H1 (cell line): ENCODE measurements at regions not wholly inside any gene's neighbourhood (a gene's known extent, or its start where the extent isn't known, plus 50 kb on each side); places are given as distances from the start of the nearest gene placed in this dataset.

Source experiments
- CTCF ChIA-PET: fragments of 300-600 bp; sonication (Branson Sonifier 250); formaldehyde crosslinking; loops from one replicate; lab custom pipeline; 2021; ENCODE audit not compliant: partially characterized antibody; lab: Charles Lee
- POLR2A ChIA-PET: fragments of 300-600 bp; sonication (Branson Sonifier 250); formaldehyde crosslinking; loops from one replicate; lab custom pipeline; 2021; ENCODE audit warnings: inconsistent platforms; ENCODE audit not compliant: partially characterized antibody; lab: Charles Lee
- DNase-seq, 2 experiments: peaks; one replicate each; pipeline versions ENCODE4 v3.0.0 to v3.0.0-alpha.2; 2010 to 2022; ENCODE audit warnings: low spot score in 2 of 2, low read depth in 1 of 2, mixed read lengths in 1 of 2
- FAIRE-seq: peaks from 2 replicates; lab custom pipeline; 2011; peaks lifted over from hg19 to GRCh38; lab: Jason Lieb, UNC
- H2AFZ ChIP-seq: 2 replicates; pipeline ENCODE4 v1.8.1; 2012; ENCODE audit warnings: low read length, inconsistent platforms
- H2AK5ac ChIP-seq: 2 replicates; pipeline ENCODE4 v1.6.1; 2013; ENCODE audit warnings: low read depth, low read length
- H2BK120ac ChIP-seq: replicated peaks from 2 replicates; pipeline ENCODE3; 2013; ENCODE audit warnings: low read depth, low read length, inconsistent platforms
- H2BK12ac ChIP-seq: 2 replicates; pipeline ENCODE4 v1.6.1; 2013; ENCODE audit warnings: low read depth, low read length
- H2BK15ac ChIP-seq: 2 replicates; pipeline ENCODE4 v1.6.1; 2013; ENCODE audit warnings: low read length
- H2BK20ac ChIP-seq: 2 replicates; pipeline ENCODE4 v1.6.1; 2013; ENCODE audit warnings: low read length
- H2BK5ac ChIP-seq: 2 replicates; pipeline ENCODE4 v1.6.1; 2013; ENCODE audit warnings: low read depth, low read length
- H3K14ac ChIP-seq: 2 replicates; pipeline ENCODE4 v1.6.1; 2013; ENCODE audit warnings: inconsistent platforms; ENCODE audit not compliant: insufficient read length
- H3K18ac ChIP-seq: 2 replicates; pipeline ENCODE4 v1.6.1; 2013; ENCODE audit warnings: low read length; ENCODE audit errors: extremely low read depth
- H3K23ac ChIP-seq: 2 replicates; pipeline ENCODE4 v1.6.1; 2013; ENCODE audit warnings: inconsistent platforms; ENCODE audit not compliant: insufficient read length
- H3K23me2 ChIP-seq: 2 replicates; pipeline ENCODE4 v1.6.1; 2013; ENCODE audit warnings: low read depth, low read length
- H3K27ac ChIP-seq: 2 replicates; pipeline ENCODE4 v1.6.1; 2011; ENCODE audit warnings: low read depth, low read length, inconsistent platforms
- H3K27me3 ChIP-seq, 4 experiments: replicated peaks in 1 of 4; 1 replicate in 1 of 4; 2 replicates in 3 of 4; pipeline versions ENCODE4 v1.6.1 to v1.8.1; 2011 to 2013; ENCODE audit warnings: low read length in 3 of 4, mild to moderate bottlenecking in 3 of 4, inconsistent platforms in 2 of 4, mixed read lengths in 2 of 4, moderate library complexity in 1 of 4; ENCODE audit not compliant: control insufficient read depth in 3 of 4, insufficient read depth in 3 of 4; ENCODE audit errors: extremely low read depth in 1 of 4
- H3K36me3 ChIP-seq, 4 experiments: 2 replicates each; pipeline versions ENCODE4 v1.6.1 to v1.8.1; 2011 to 2013; ENCODE audit warnings: mild to moderate bottlenecking in 4 of 4, low read length in 3 of 4, moderate library complexity in 2 of 4, control low read depth in 1 of 4, inconsistent platforms in 1 of 4; ENCODE audit not compliant: insufficient read depth in 4 of 4, control insufficient read depth in 2 of 4
- H3K4ac ChIP-seq: replicated peaks from 2 replicates; pipeline ENCODE3; 2013; ENCODE audit warnings: low read length, low read depth, mixed read lengths, inconsistent platforms; ENCODE audit not compliant: insufficient read length
- H3K4me1 ChIP-seq, 4 experiments: replicated peaks in 1 of 4; 1 replicate in 1 of 4; 2 replicates in 3 of 4; pipeline versions ENCODE4 v1.6.1 to v1.8.1; 2011 to 2013; ENCODE audit warnings: low read length in 3 of 4, inconsistent platforms in 2 of 4, mixed read lengths in 1 of 4; ENCODE audit not compliant: insufficient read depth in 4 of 4, control insufficient read depth in 3 of 4
- H3K4me2 ChIP-seq, 2 experiments: 2 replicates each; pipeline versions ENCODE4 v1.6.1 to v1.8.1; 2011 to 2013; ENCODE audit warnings: low read depth in 2 of 2, low read length in 2 of 2, control low read depth in 1 of 2, inconsistent platforms in 1 of 2, mild to moderate bottlenecking in 1 of 2; ENCODE audit not compliant: insufficient read depth in 1 of 2
- H3K4me3 ChIP-seq, 4 experiments: fragments of 200-600, 300-600 bp in 1 of 4; sonication (generic), shearing (Covaris generic), sonication (Bioruptor Twin) in 1 of 4; 2 replicates each; pipeline versions ENCODE4 v1.5.1 to v1.8.1; 2011 to 2016; ENCODE audit warnings: low read length in 4 of 4, low read depth in 3 of 4, control low read depth in 2 of 4, inconsistent platforms in 2 of 4, mild to moderate bottlenecking in 2 of 4, mixed read lengths in 1 of 4, moderate library complexity in 1 of 4; ENCODE audit not compliant: insufficient read depth in 2 of 4; ENCODE audit errors: extremely low read depth in 1 of 4
- H3K56ac ChIP-seq: replicated peaks from 2 replicates; pipeline ENCODE3; 2013; ENCODE audit warnings: low read depth, mild to moderate bottlenecking, mixed read lengths, low read length, inconsistent platforms; ENCODE audit not compliant: insufficient read length
- H3K79me1 ChIP-seq: 2 replicates; pipeline ENCODE4 v1.6.1; 2013; ENCODE audit warnings: low read depth, low read length, control low read depth
- H3K79me2 ChIP-seq, 2 experiments: 2 replicates each; pipeline versions ENCODE4 v1.6.1 to v1.8.1; 2012 to 2013; ENCODE audit warnings: low read length in 2 of 2, mild to moderate bottlenecking in 2 of 2, inconsistent platforms in 1 of 2; ENCODE audit not compliant: insufficient read depth in 2 of 2, control insufficient read depth in 1 of 2
- H3K9ac ChIP-seq, 4 experiments: replicated peaks in 1 of 4; 1 replicate in 1 of 4; 2 replicates in 3 of 4; pipeline versions ENCODE4 v1.6.1 to v1.8.1; 2011 to 2013; ENCODE audit warnings: low read depth in 3 of 4, low read length in 3 of 4, control low read depth in 2 of 4, mild to moderate bottlenecking in 2 of 4, moderate library complexity in 2 of 4, inconsistent platforms in 1 of 4; ENCODE audit errors: extremely low read depth in 1 of 4
- H3K9me3 ChIP-seq, 2 experiments: 2 replicates each; pipeline versions ENCODE4 v1.6.1 to v1.8.1; 2012 to 2013; ENCODE audit warnings: mild to moderate bottlenecking in 2 of 2, moderate library complexity in 2 of 2, control low read depth in 1 of 2, inconsistent platforms in 1 of 2, low read depth in 1 of 2, low read length in 1 of 2, mixed read lengths in 1 of 2; ENCODE audit not compliant: insufficient read depth in 2 of 2
- H4K20me1 ChIP-seq, 2 experiments: replicated peaks in 1 of 2; 2 replicates each; pipeline versions ENCODE3 to v1.8.1; 2011 to 2013; ENCODE audit warnings: inconsistent platforms in 2 of 2, low read length in 2 of 2, mild to moderate bottlenecking in 1 of 2; ENCODE audit not compliant: insufficient read depth in 2 of 2, control insufficient read depth in 1 of 2
- H4K5ac ChIP-seq: 2 replicates; pipeline ENCODE4 v1.6.1; 2013; ENCODE audit warnings: low read length, low read depth, mixed read lengths, inconsistent platforms; ENCODE audit not compliant: insufficient read length
- H4K8ac ChIP-seq: 2 replicates; pipeline ENCODE4 v1.8.0; 2013; ENCODE audit warnings: mild to moderate bottlenecking, moderate library complexity, low read length, inconsistent platforms; ENCODE audit not compliant: insufficient read depth; ENCODE audit errors: extremely low read depth
- H4K91ac ChIP-seq: replicated peaks from 2 replicates; pipeline ENCODE3; 2013; ENCODE audit warnings: low read length, mixed read lengths, inconsistent platforms; ENCODE audit not compliant: insufficient read length
- CBX5 ChIP-seq: fragments of 300-800, 300-1000 bp; sonication (generic); IDR thresholded peaks from 2 replicates; pipeline ENCODE4 v1.7.1; 2016; ENCODE audit warnings: antibody characterized with exemption, low read length, low read depth
- CBX8 ChIP-seq: fragments of 300-800, 300-1000 bp; sonication (generic); IDR thresholded peaks from 2 replicates; pipeline ENCODE4 v1.7.1; 2016; ENCODE audit warnings: low read depth, low read length, borderline replicate concordance
- CHD1 ChIP-seq: IDR thresholded peaks from 2 replicates; pipeline ENCODE4 v1.6.1; 2012; ENCODE audit warnings: low read depth, low read length, improper control_type of control experiment
- CTCF ChIP-seq, 3 experiments: IDR thresholded peaks; 1 replicate in 2 of 3; 2 replicates in 1 of 3; pipeline versions ENCODE4 v1.5.1 to v1.6.1; 2011; ENCODE audit warnings: low read length in 3 of 3, mild to moderate bottlenecking in 3 of 3, inconsistent platforms in 2 of 3, low read depth in 1 of 3, moderate library complexity in 1 of 3; ENCODE audit not compliant: insufficient read depth in 1 of 3; ENCODE audit errors: control extremely low read depth in 1 of 3
- E2F6 ChIP-seq: IDR thresholded peaks from 2 replicates; pipeline ENCODE4 v1.6.1; 2012; ENCODE audit warnings: inconsistent platforms
- GTF2F1 ChIP-seq: IDR thresholded peaks from 2 replicates; pipeline ENCODE4 v1.6.1; 2012; ENCODE audit warnings: low read depth, low read length, improper control_type of control experiment, borderline replicate concordance
- HDAC6 ChIP-seq: IDR thresholded peaks from one replicate; pipeline ENCODE4 v1.7.1; 2012; ENCODE audit warnings: low read depth, mild to moderate bottlenecking, inconsistent platforms, low read length, moderate library complexity
- KDM4A ChIP-seq: IDR thresholded peaks from one replicate; pipeline ENCODE4 v1.7.1; 2012; ENCODE audit warnings: low read depth, mild to moderate bottlenecking, moderate library complexity, low read length, inconsistent platforms; ENCODE audit not compliant: severe bottlenecking
- MAFK ChIP-seq: IDR thresholded peaks from 2 replicates; pipeline ENCODE4 v1.6.1; 2012; ENCODE audit warnings: low read depth, mild to moderate bottlenecking, improper control_type of control experiment, low read length
- RBBP5 ChIP-seq: IDR thresholded peaks from 2 replicates; pipeline ENCODE4 v1.7.1; 2012; ENCODE audit warnings: low read depth, mild to moderate bottlenecking, inconsistent platforms, low read length, moderate library complexity, borderline replicate concordance
- ZNF274 ChIP-seq: IDR thresholded peaks from 2 replicates; pipeline ENCODE4 v1.7.0; 2012; ENCODE audit warnings: low read length, borderline replicate concordance; ENCODE audit errors: extremely low read depth
- WGBS, 2 experiments: shearing (Covaris generic) in 1 of 2; methylation state at CpG; one replicate each; pipeline versions ENCODE4 v1.1.6 to v1.1.7; 2013 to 2015; ENCODE audit warnings: low lambda C conversion rate in 2 of 2, mixed read lengths in 2 of 2, inconsistent platforms in 1 of 2, low coverage in 1 of 2, missing lambda C conversion rate in 1 of 2; ENCODE audit not compliant: insufficient replicate concordance in 2 of 2, insufficient coverage in 1 of 2, insufficient read length in 1 of 2; ENCODE audit errors: extremely low coverage in 1 of 2, missing lambda C conversion rate in 1 of 2; 5-methylcytosine and 5-hydroxymethylcytosine counted together

- no peak overlapping the region for H3K56ac ChIP-seq
- no peak overlapping the region for H4K91ac ChIP-seq
- H2BK12ac ChIP-seq = no peak overlapping the region
- no peak overlapping the region for H3K18ac ChIP-seq
- no peak overlapping the region for H2BK15ac ChIP-seq
- no peak overlapping the region for H2AK5ac ChIP-seq
- H3K79me2 ChIP-seq = no peaks in the 10 kb centered on the region
- no peak overlapping the region for H2BK5ac ChIP-seq
- no peak overlapping the region for H2BK20ac ChIP-seq
- H3K27me3 ChIP-seq = no peaks in the 10 kb centered on the region
- no peak overlapping the region for H4K5ac ChIP-seq
- CTCF ChIA-PET = no interaction called here
- H3K23me2 ChIP-seq = peaks cover 3% of the 10 kb centered on the region; the same call in 1 of the 2 replicates
- H2BK120ac ChIP-seq = no peak overlapping the region
- H3K36me3 ChIP-seq = no peaks in the 10 kb centered on the region
- 73 to 100% methylated on average over 2 to 4 of the region's 4 CpGs for WGBS, 2 experiments
- no peaks in the 10 kb centered on the region for H3K4me1 ChIP-seq
- POLR2A ChIA-PET = no interaction called here
- no peaks in the 10 kb centered on the region for H4K20me1 ChIP-seq
- no peak overlapping the region for H3K4me3 ChIP-seq
- H2AFZ ChIP-seq = no peak overlapping the region
- no peak for FAIRE-seq
- peaks cover 58% of the 10 kb centered on the region in 2 experiments for H3K9me3 ChIP-seq
- H3K4me2 ChIP-seq = no peak overlapping the region
- H3K9ac ChIP-seq = no peak overlapping the region
- H3K79me1 ChIP-seq = no peaks in the 10 kb centered on the region
- DNase-seq = no peak
- H3K27ac ChIP-seq = no peak overlapping the region
- no peak overlapping the region for H3K23ac ChIP-seq
- H4K8ac ChIP-seq = no peak overlapping the region
- no peak overlapping the region for H3K14ac ChIP-seq
- no peak overlapping the region for H3K4ac ChIP-seq
- TF ChIP-seq CHD1 (no peak), HDAC6 (no peak), CBX5 (no peak), GTF2F1 (no peak), RBBP5 (no peak), MAFK (no peak), KDM4A (no peak), CTCF (IDR thresholded peaks at IDR 0.05; ENCODE audit: control extremely low read depth in 1 of 3, insufficient read depth in 1 of 3, low read depth in 1 of 3, low read length in 3 of 3) (no peak), CBX8 (no peak), ZNF274 (no peak), E2F6 (no peak)
These were observed 83.8 kb downstream of the MBD3L1 start for GRCh38 chr19:8915997-8916396.
